MG63 (cell line): ENCODE measurements at regions not wholly inside any gene's neighbourhood (a gene's known extent, or its start where the extent isn't known, plus 50 kb on each side); places are given as distances from the start of the nearest gene placed in this dataset.
"Not testable (repeated sequence)": the region's sequence is repeated elsewhere in the genome, so short reads cannot be mapped to it uniquely, and the experiment has no call there.

Experiments used
- DNase-seq: peaks from one replicate; pipeline ENCODE4 v3.0.0-alpha.2; 2020
- H3K27me3 ChIP-seq: fragments of 250-450 bp; sonication (Bioruptor Pico); 2 replicates; pipeline ENCODE4 v1.5.1; 2020; ENCODE audit warnings: mild to moderate bottlenecking, moderate library complexity
- H3K36me3 ChIP-seq: fragments of 250-450 bp; sonication (Bioruptor Pico); 2 replicates; pipeline ENCODE4 v1.5.1; 2020; ENCODE audit warnings: mild to moderate bottlenecking, moderate library complexity
- H3K4me3 ChIP-seq: fragments of 250-450 bp; sonication (Bioruptor Pico); 2 replicates; pipeline ENCODE4 v1.5.1; 2020; ENCODE audit warnings: mild to moderate bottlenecking, moderate library complexity
- H3K9me3 ChIP-seq: fragments of 250-450 bp; sonication (Bioruptor Pico); 2 replicates; pipeline ENCODE4 v1.5.1; 2020; ENCODE audit warnings: mild to moderate bottlenecking, moderate library complexity

- DNase-seq: no peak
- H3K27me3 ChIP-seq: no peaks in the 10 kb centered on the region
- no peaks in the 10 kb centered on the region for H3K9me3 ChIP-seq
- H3K36me3 ChIP-seq: no peaks in the 10 kb centered on the region
- no peak overlapping the region for H3K4me3 ChIP-seq
These were observed 92.3 kb upstream of the COL5A1 start for GRCh38 chr9:134549336-134549735.

GRCh38 chr9:134550081-134550480 is 91.5 kb upstream of the COL5A1 start:
- not testable (repeated sequence) for H3K4me3 ChIP-seq, H3K36me3 ChIP-seq, H3K27me3 ChIP-seq, H3K9me3 ChIP-seq, DNase-seq

GRCh38 chr9:134550584-134550983 is 91.0 kb upstream of the COL5A1 start:
- DNase-seq: no peak
- Histone ChIP-seq H3K36me3 (no peaks in the 10 kb centered on the region), H3K9me3 (no peaks in the 10 kb centered on the region), H3K4me3 (no peak overlapping the region), H3K27me3 (no peaks in the 10 kb centered on the region)

GRCh38 chr9:134551176-134551575 is 90.4 kb upstream of the COL5A1 start:
- DNase-seq: no peak
- no peaks in the 10 kb centered on the region for H3K27me3 ChIP-seq
- no peaks in the 10 kb centered on the region for H3K9me3 ChIP-seq
- no peak overlapping the region for H3K4me3 ChIP-seq
- no peaks in the 10 kb centered on the region for H3K36me3 ChIP-seq

GRCh38 chr9:134551644-134552348 is 89.8 kb upstream of the COL5A1 start:
- H3K36me3 ChIP-seq: no peaks in the 10 kb centered on the region
- peak; percentile 67 for DNase-seq
- no peaks in the 10 kb centered on the region for H3K9me3 ChIP-seq
- H3K4me3 ChIP-seq: no peak overlapping the region
- no peaks in the 10 kb centered on the region for H3K27me3 ChIP-seq

DNA sequence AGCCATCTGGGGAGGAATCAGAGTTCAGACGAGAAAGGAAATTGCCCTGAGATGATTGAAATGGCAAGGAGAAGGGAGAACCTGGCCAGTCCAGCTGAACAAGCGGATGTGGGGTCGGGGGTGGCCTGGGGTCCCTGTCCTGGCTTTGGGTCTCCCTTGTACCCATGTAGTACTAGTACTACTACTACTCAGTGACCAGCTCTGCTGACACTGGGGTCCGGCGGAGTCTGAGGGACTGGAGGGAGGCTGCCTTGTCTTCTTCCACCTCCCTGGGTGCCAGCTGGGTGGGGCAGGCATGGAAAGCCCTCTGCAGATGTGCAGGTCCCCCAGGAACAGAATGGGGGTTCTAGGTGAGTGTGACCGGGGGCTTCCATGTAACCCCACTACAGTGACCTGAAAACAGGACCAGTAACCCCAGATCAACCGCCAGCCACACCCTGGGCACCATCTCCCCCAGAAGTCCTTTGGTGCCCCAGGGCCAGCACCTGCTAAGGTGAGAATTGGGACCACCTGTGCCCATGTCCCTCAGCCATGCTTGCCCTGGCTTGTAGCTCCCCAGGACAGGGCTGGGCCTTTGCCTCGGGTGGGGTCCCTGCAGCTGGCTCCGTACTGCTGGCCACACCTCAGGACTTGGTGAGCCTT is 89.1 kb upstream of the COL5A1 start:
- H3K9me3 ChIP-seq: no peaks in the 10 kb centered on the region
- no peaks in the 10 kb centered on the region for H3K36me3 ChIP-seq
- no peak for DNase-seq
- no peak overlapping the region for H3K4me3 ChIP-seq
- no peaks in the 10 kb centered on the region for H3K27me3 ChIP-seq

DNA sequence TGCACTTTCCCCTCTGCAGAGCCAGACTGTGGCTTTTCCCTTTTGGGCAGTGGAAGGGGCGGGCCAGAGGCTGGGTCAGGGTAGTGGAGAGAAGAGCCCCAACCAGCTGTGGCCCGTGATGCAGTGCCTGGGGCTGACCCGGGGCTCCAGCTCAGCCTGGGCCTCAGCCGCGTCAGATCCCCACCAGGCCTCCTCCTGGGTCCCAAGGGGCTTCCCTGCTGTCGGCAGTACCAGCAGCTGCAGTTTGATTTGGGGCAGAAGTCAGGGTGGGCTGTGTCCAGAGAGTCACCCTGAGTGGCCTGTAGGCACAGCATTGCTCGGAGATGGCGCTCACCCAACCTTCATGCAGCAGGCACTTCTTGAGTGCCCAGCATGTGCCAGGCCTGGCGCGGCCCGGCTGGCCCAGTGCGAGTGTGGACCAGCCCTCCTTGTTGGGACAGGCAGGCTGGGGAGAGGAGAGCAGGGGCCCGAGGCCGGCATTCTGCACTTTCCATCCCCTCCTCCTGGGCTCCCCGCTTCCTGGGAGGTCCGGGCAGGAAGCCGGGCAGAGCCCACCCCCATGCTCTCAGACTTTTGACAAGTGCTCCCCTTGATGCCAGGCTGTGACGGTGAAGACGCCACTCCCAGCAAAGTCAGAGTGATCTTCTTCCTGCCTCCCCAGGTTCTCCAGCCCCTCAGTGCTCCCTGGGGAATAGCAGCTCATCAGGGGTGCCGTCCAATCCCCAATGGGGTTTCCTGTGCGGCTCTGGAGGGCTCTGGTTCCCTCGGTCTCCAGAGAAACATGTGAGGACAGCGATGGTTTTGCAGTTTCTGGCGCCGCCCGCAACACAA is 88.3 kb upstream of the COL5A1 start:
- H3K36me3 ChIP-seq: no peaks in the 10 kb centered on the region
- H3K27me3 ChIP-seq: no peaks in the 10 kb centered on the region
- H3K4me3 ChIP-seq: no peak overlapping the region
- no peak for DNase-seq
- no peaks in the 10 kb centered on the region for H3K9me3 ChIP-seq

DNA sequence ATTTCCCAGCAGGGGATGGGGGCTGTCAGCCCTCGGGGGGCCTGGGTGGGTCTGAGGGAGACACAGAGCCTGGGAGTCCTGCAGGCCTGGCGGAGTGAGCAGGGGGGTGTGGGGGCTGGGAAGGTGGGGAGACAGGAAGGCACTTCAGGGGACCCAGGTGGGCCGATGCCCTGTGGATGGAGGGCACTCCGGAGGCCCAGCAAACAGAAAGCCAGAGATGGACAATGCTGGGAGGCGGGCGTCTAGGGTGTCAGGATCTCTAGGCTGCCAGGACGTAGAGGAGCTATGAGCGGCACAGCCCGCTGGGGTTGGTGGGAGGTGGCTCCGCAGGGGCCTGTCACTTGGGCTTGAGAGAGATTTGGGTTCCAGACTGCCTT is 87.6 kb upstream of the COL5A1 start:
- H3K36me3 ChIP-seq: no peaks in the 10 kb centered on the region
- DNase-seq: no peak
- H3K9me3 ChIP-seq: no peaks in the 10 kb centered on the region
- H3K27me3 ChIP-seq: no peaks in the 10 kb centered on the region
- H3K4me3 ChIP-seq: no peak overlapping the region

- DNase-seq: no peak
- no peaks in the 10 kb centered on the region for H3K9me3 ChIP-seq
- no peaks in the 10 kb centered on the region for H3K36me3 ChIP-seq
- H3K27me3 ChIP-seq: no peaks in the 10 kb centered on the region
- H3K4me3 ChIP-seq: no peak overlapping the region
These were observed 87.1 kb upstream of the COL5A1 start for GRCh38 chr9:134554373-134555093.

DNA sequence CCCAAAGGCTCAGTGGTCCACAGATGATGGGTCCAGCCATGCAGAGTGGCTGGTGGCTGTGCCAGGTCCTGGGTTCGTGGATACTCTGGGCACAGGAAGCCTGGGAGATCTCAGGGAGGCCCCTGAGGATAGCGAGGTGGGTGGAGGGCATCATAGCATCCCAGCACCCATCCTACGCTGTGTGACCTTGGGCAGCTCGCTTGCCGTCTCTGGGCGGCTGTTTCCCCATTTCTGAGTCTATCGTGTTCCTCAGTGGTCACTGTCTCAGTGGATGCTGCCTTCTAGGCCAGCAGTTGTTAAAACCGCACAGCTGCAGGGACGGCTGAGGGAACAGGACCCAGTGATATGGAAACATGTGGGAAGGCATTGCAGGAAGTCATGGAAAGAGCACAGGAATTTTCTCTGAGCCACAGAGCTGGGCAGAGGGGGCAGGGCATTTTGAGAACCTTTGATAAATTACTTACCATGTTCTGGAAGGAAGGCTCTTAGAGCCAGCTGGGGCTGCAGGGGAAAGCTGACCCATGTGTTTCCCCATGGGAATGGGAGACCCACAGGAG is 86.4 kb upstream of the COL5A1 start:
- no peak overlapping the region for H3K4me3 ChIP-seq
- H3K27me3 ChIP-seq: no peaks in the 10 kb centered on the region
- no peaks in the 10 kb centered on the region for H3K36me3 ChIP-seq
- no peak for DNase-seq
- H3K9me3 ChIP-seq: no peaks in the 10 kb centered on the region

DNA sequence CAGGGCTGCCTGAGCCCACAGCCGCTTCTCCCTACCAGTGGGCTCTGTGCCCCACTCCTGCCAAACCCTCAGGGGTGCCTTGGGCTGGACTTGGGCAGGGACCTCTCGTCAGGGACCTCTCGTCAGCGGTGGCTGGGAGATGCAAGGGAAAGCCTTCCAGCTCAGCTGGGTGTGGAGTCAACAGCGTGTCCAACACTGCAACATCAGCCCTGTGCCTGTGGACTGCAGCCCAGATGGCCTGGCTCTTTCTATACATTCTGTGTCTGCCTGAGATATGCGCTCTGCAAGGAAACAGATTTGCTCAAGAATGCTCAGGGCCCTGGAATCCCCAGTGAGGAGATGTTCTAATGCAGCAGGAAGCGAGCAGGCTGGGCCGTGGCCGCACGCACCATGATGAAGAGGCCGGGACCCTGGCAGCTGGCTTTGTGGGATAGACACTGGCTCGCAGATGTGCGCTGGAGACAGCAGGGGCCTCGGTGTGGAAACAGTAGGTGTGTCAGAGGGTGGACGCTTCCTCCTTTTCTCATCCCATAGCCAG is 85.0 kb upstream of the COL5A1 start:
- DNase-seq: no peak
- H3K9me3 ChIP-seq: no peaks in the 10 kb centered on the region
- H3K27me3 ChIP-seq: no peaks in the 10 kb centered on the region
- H3K36me3 ChIP-seq: no peaks in the 10 kb centered on the region
- H3K4me3 ChIP-seq: no peak overlapping the region

DNA sequence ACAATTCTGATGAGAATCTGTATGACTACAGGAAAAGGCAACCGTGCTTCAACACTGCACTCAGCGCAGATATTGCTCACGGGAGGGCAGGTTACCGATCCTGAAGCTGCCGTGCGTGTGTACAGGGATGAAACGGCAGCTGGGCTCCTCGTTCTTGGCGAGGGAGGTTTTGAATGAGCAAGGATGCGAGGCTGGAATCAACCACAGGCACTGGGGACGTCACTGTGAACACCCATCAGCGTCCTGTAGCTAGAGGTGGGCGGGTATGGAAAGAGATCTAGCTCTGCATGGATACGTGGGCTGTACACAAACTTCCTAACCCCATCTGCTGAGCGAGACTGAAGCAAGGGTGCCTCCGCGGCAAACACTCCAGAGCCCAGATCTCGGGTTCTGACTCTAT is 84.3 kb upstream of the COL5A1 start:
- no peak for DNase-seq
- Histone ChIP-seq H3K4me3 (no peak overlapping the region), H3K9me3 (no peaks in the 10 kb centered on the region), H3K27me3 (no peaks in the 10 kb centered on the region), H3K36me3 (no peaks in the 10 kb centered on the region)

GRCh38 chr9:134558124-134558905 is 83.3 kb upstream of the COL5A1 start:
- Histone ChIP-seq H3K4me3 (no peak overlapping the region), H3K36me3 (no peaks in the 10 kb centered on the region), H3K27me3 (no peaks in the 10 kb centered on the region), H3K9me3 (no peaks in the 10 kb centered on the region)
- DNase-seq: no peak

DNA sequence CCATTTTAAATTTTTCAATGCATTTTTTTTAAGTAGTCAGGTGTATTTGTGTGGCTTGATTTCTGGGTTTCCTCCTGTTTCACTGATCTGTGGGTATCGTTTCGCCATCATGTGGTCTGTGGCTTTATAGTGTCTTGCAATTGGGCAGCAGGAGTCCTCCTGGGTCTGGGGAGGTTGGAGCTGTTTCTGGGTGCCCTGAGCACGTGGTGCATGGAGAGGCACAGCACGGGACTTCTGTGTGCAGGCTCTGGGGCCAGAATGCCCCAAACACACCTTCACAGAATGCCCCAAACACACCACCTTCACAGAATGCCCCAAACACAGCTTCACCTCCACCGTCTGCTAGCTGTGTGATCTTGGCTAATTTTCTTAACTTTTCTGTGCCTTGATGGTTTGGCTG is 82.6 kb upstream of the COL5A1 start:
- DNase-seq: no peak
- no peaks in the 10 kb centered on the region for H3K27me3 ChIP-seq
- no peaks in the 10 kb centered on the region for H3K9me3 ChIP-seq

GRCh38 chr9:134560206-134560605 is 81.4 kb upstream of the COL5A1 start:
- Histone ChIP-seq H3K9me3 (no peaks in the 10 kb centered on the region), H3K4me3 (no peak overlapping the region), H3K36me3 (no peaks in the 10 kb centered on the region), H3K27me3 (no peaks in the 10 kb centered on the region)
- no peak for DNase-seq

More for the DNA sequence above, 82.6 kb upstream of the COL5A1 start:
- Histone ChIP-seq H3K36me3 (no peaks in the 10 kb centered on the region), H3K4me3 (no peak overlapping the region)

DNA sequence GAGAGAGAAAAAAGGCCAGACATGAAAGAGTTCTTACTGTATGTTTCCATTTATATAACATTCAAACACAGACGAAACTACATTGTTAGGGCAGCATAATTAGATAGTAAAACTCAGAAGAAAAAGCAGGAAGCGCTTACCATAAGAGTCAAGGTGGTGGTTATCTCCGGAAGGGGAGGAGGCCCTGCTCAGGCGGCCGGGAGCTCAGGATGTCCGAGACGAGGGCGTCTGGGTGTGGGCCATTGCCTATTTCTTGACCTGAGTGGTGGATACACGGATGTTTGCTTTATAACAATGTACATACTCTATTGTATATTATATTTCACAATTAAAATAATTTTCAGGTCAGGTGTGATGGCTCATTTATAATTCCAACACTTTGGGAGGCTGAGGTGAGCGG is 80.9 kb upstream of the COL5A1 start:
- Histone ChIP-seq H3K9me3 (no peaks in the 10 kb centered on the region), H3K4me3 (no peak overlapping the region), H3K36me3 (no peaks in the 10 kb centered on the region), H3K27me3 (no peaks in the 10 kb centered on the region)
- DNase-seq: no peak
